ENCODE measurements at regions not wholly inside any gene's neighbourhood (a gene's known extent, or its start where the extent isn't known, plus 50 kb on each side); places are given as distances from the start of the nearest gene placed in this dataset.
"Not testable (repeated sequence)": the region's sequence is repeated elsewhere in the genome, so short reads cannot be mapped to it uniquely, and the experiment has no call there.

DNA sequence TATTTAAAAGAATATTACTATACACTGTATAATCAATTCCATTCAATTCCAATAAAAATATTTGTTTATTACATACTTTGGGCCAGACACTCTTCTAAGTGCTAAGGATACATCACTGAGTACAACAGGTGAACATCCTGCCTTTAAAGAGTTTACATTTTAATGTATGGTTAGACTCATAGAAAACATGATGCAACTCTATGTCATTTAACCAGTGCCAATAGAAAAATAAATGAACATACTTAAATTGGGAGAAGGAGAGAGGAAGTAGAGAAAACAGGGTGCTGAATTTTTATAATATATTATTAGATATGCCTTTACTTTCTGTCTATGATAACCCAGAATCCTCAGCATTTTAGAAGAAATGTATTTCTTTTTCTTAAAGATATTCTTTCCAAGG is 119.2 kb downstream of the TSEN15 start:
- TF ChIP-seq CTCF (IDR thresholded peaks at IDR 0.05; ENCODE audit: control insufficient read depth, insufficient read depth, low read depth, low read length, missing control alignments), result no peak
- H3K4me3 ChIP-seq (ENCODE audit: control insufficient read depth, low read depth, low read length), result no peak overlapping the region
- DNase-seq (ENCODE audit: low read depth), result no peak

GRCh38 chr1:184176058-184176457 is 124.5 kb downstream of the TSEN15 start:
- DNase-seq (ENCODE audit: low read depth), result no peak
- TF ChIP-seq CTCF (IDR thresholded peaks at IDR 0.05; ENCODE audit: control insufficient read depth, insufficient read depth, low read depth, low read length, missing control alignments), result no peak
- no peak overlapping the region for H3K4me3 ChIP-seq (ENCODE audit: control insufficient read depth, low read depth, low read length)

- DNase-seq (ENCODE audit: low read depth), result no peak
- no peak overlapping the region for H3K4me3 ChIP-seq (ENCODE audit: control insufficient read depth, low read depth, low read length)
- TF ChIP-seq CTCF (IDR thresholded peaks at IDR 0.05; ENCODE audit: control insufficient read depth, insufficient read depth, low read depth, low read length, missing control alignments), result no peak
Observed at GRCh38 chr1:184181044-184181443, 129.5 kb downstream of the TSEN15 start.

- no peak for TF ChIP-seq CTCF (IDR thresholded peaks at IDR 0.05; ENCODE audit: control insufficient read depth, insufficient read depth, low read depth, low read length, missing control alignments)
- DNase-seq (ENCODE audit: low read depth), result no peak
- H3K4me3 ChIP-seq (ENCODE audit: control insufficient read depth, low read depth, low read length), result no peak overlapping the region
Observed at GRCh38 chr1:184183919-184184318, 132.4 kb downstream of the TSEN15 start.

- not testable (repeated sequence) for DNase-seq (ENCODE audit: low read depth); H3K4me3 ChIP-seq (ENCODE audit: control insufficient read depth, low read depth, low read length)
Observed at GRCh38 chr1:184184614-184185013, 133.1 kb downstream of the TSEN15 start.

GRCh38 chr1:184185347-184185746 is 133.8 kb downstream of the TSEN15 start:
- no peak overlapping the region for H3K4me3 ChIP-seq (ENCODE audit: control insufficient read depth, low read depth, low read length)
- no peak for DNase-seq (ENCODE audit: low read depth)
- TF ChIP-seq CTCF (IDR thresholded peaks at IDR 0.05; ENCODE audit: control insufficient read depth, insufficient read depth, low read depth, low read length, missing control alignments), result no peak

DNA sequence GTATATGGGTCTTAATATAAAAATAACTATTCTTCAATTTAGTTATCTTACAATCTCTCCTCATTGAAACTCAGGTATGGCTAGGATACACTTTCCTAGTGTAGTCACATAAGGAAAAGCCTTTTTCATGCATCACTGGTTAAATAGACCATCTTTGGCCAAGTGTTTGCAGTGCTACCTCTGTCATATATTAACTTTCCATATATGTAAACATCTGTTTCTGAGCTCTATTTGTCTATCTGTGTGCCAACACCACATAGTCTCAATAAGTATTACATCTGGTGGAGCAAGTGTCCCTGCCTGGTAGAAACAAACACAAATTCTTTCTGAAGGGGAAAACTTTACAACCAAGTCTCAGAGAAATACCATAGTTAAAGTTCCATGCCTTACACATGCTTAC is 134.6 kb downstream of the TSEN15 start:
- no peak overlapping the region for H3K4me3 ChIP-seq (ENCODE audit: control insufficient read depth, low read depth, low read length)
- DNase-seq (ENCODE audit: low read depth), result no peak
- no peak for TF ChIP-seq CTCF (IDR thresholded peaks at IDR 0.05; ENCODE audit: control insufficient read depth, insufficient read depth, low read depth, low read length, missing control alignments)
